ENCODE measurements at regions not wholly inside any gene's neighbourhood (a gene's known extent, or its start where the extent isn't known, plus 50 kb on each side); places are given as distances from the start of the nearest gene placed in this dataset.

- intact Hi-C loops (cut with micrococcal nuclease), result no loop called here
- Mint-ChIP-seq H3K4me3 (no peak overlapping the region), H3K4me1 (no peaks in the 10 kb centered on the region), H3K9me3 (ENCODE audit: insufficient read depth) (no peaks in the 10 kb centered on the region), H3K27me3 (peaks cover 5% of the 10 kb centered on the region), H3K27ac (no peak overlapping the region)
- Histone ChIP-seq H3K4me2 (replicated peaks; ENCODE audit: low read depth, low read length, poor library complexity, severe bottlenecking) (no peak overlapping the region), H3K79me2 (ENCODE audit: control insufficient read depth, insufficient read depth, low read length) (no peaks in the 10 kb centered on the region), H3K27me3 (replicated peaks in 1 of 4; ENCODE audit: control extremely low read depth in 1 of 4, control insufficient read depth in 3 of 4, insufficient read depth in 4 of 4, low read length in 3 of 4) (peaks cover 0 to 6% (median 0%) of the 10 kb centered on the region in 4 experiments), H2AFZ (ENCODE audit: insufficient read depth, low read depth, low read length, poor library complexity, severe bottlenecking) (no peak overlapping the region), H3K36me3 (replicated peaks in 1 of 2; ENCODE audit: control extremely low read depth in 1 of 2, control insufficient read depth in 1 of 2, extremely low read depth in 1 of 2, insufficient read depth in 2 of 2, low read length in 1 of 2) (no peaks in the 10 kb centered on the region), H3K9ac (ENCODE audit: low read length) (no peak overlapping the region), H3K27ac (ENCODE audit: low read length in 2 of 2) (no peak overlapping the region), H3K4me3 (ENCODE audit: control extremely low read depth in 1 of 5, extremely low read depth in 1 of 5, insufficient read depth in 1 of 5, low read depth in 2 of 5, low read length in 4 of 5) (no peak overlapping the region), H3K4me1 (ENCODE audit: control insufficient read depth in 2 of 2, insufficient read depth in 2 of 2, low read length in 2 of 2) (no peaks in the 10 kb centered on the region), H3K9me3 (ENCODE audit: control extremely low read depth in 1 of 3, control insufficient read depth in 2 of 3, insufficient read depth in 1 of 3, low read length in 2 of 3) (peaks cover 0 to 11% (median 0%) of the 10 kb centered on the region in 3 donors), H4K20me1 (ENCODE audit: control insufficient read depth, insufficient read depth, low read length, poor library complexity, severe bottlenecking) (no peaks in the 10 kb centered on the region)
- POLR2A ChIA-PET, result no interaction called here
- ATAC-seq (ENCODE audit: low read depth) (no peak), DNase-seq (no peak)
- CTCF ChIA-PET, result interaction anchor here (1.0 kb wide), 1 partner anchor 12 kb away, joined by 5 read pairs; no protein-coding TSS in a partner anchor
- WGBS (ENCODE audit: insufficient coverage), result 100% methylated on average over 1 of the region's 3 CpGs
- no peak for TF ChIP-seq EZH2 (IDR thresholded peaks at IDR 0.05; ENCODE audit: borderline replicate concordance, insufficient read depth, low read depth, low read length, poor library complexity, severe bottlenecking)
- TF ChIP-seq CTCF (IDR thresholded peaks at IDR 0.05), result no peak
Observed at GRCh38 chr2:13035866-13036265, 319.1 kb downstream of the TRIB2 start.

GRCh38 chr2:13040043-13040442 is 323.3 kb downstream of the TRIB2 start:
- POLR2A ChIA-PET, result no interaction called here
- H3K9me3 Mint-ChIP-seq (ENCODE audit: insufficient read depth), result peaks cover 9% of the 10 kb centered on the region
- no peak overlapping the region for H3K27ac Mint-ChIP-seq
- Histone ChIP-seq H3K4me3 (ENCODE audit: control extremely low read depth in 1 of 5, extremely low read depth in 1 of 5, insufficient read depth in 1 of 5, low read depth in 2 of 5, low read length in 4 of 5) (no peak overlapping the region), H3K36me3 (replicated peaks in 1 of 2; ENCODE audit: control extremely low read depth in 1 of 2, control insufficient read depth in 1 of 2, extremely low read depth in 1 of 2, insufficient read depth in 2 of 2, low read length in 1 of 2) (no peaks in the 10 kb centered on the region), H3K79me2 (ENCODE audit: control insufficient read depth, insufficient read depth, low read length) (no peaks in the 10 kb centered on the region), H3K27me3 (replicated peaks in 1 of 4; ENCODE audit: control extremely low read depth in 1 of 4, control insufficient read depth in 3 of 4, insufficient read depth in 4 of 4, low read length in 3 of 4) (peaks cover 0 to 9% (median 1%) of the 10 kb centered on the region in 4 experiments), H3K4me2 (replicated peaks; ENCODE audit: low read depth, low read length, poor library complexity, severe bottlenecking) (no peak overlapping the region), H3K27ac (ENCODE audit: low read length in 2 of 2) (no peak overlapping the region), H3K4me1 (ENCODE audit: control insufficient read depth in 2 of 2, insufficient read depth in 2 of 2, low read length in 2 of 2) (no peaks in the 10 kb centered on the region), H2AFZ (ENCODE audit: insufficient read depth, low read depth, low read length, poor library complexity, severe bottlenecking) (no peak overlapping the region), H3K9ac (ENCODE audit: low read length) (no peak overlapping the region), H3K9me3 (ENCODE audit: control extremely low read depth in 1 of 3, control insufficient read depth in 2 of 3, insufficient read depth in 1 of 3, low read length in 2 of 3) (peaks cover 0 to 16% (median 0%) of the 10 kb centered on the region in 3 donors), H4K20me1 (ENCODE audit: control insufficient read depth, insufficient read depth, low read length, poor library complexity, severe bottlenecking) (no peaks in the 10 kb centered on the region)
- DNase-seq (no peak), ATAC-seq (ENCODE audit: low read depth) (no peak)
- H3K4me3 Mint-ChIP-seq, result no peak overlapping the region
- H3K27me3 Mint-ChIP-seq, result peaks cover 27% of the 10 kb centered on the region
- intact Hi-C loops (cut with micrococcal nuclease), result no loop called here
- CTCF ChIA-PET, result no interaction called here
- TF ChIP-seq EZH2 (IDR thresholded peaks at IDR 0.05; ENCODE audit: borderline replicate concordance, insufficient read depth, low read depth, low read length, poor library complexity, severe bottlenecking) (no peak), CTCF (IDR thresholded peaks at IDR 0.05) (no peak)
- 98% methylated on average over 13 of the region's 13 CpGs for WGBS (ENCODE audit: insufficient coverage)
- no peaks in the 10 kb centered on the region for H3K4me1 Mint-ChIP-seq

Measured in B cell (primary cell).